IMR-90 (cell line): ENCODE measurements at regions not wholly inside any gene's neighbourhood (a gene's known extent, or its start where the extent isn't known, plus 50 kb on each side); places are given as distances from the start of the nearest gene placed in this dataset.

Source experiments
- ATAC-seq: fragments of 200-7000 bp; cut with Tn5 transposase; 2 replicates; pipeline ENCODE4 v1.9.1; 2020; ENCODE audit warnings: low read depth, mild to moderate bottlenecking, moderate library complexity
- BruUV-seq: library from RNA; stranded (reverse); fragments of 400-500 nt; replicated peaks from 2 replicates; lab custom pipeline; 2021; lab: Mats Ljungman, UMichigan
- CTCF ChIA-PET: fragments of 300-600 bp; formaldehyde crosslinking; extraction: SDS; loops from one replicate; lab custom pipeline; 2021; ENCODE audit warnings: antibody characterized with exemption; lab: Yijun Ruan, JAX
- POLR2A ChIA-PET: fragments of 300-600 bp; sonication (Branson Sonifier 250); formaldehyde crosslinking; loops from one replicate; lab custom pipeline; 2022; ENCODE audit warnings: antibody characterized with exemption; ENCODE audit not compliant: unreplicated experiment; lab: Charles Lee
- DNase-seq: peaks from one replicate; pipeline ENCODE4 v3.0.0; 2013
- H2AFZ ChIP-seq: replicated peaks from 2 replicates; pipeline ENCODE3; 2013; ENCODE audit warnings: low read length, mild to moderate bottlenecking; ENCODE audit not compliant: poor library complexity
- H2AK5ac ChIP-seq: 2 replicates; pipeline ENCODE4 v1.6.1; 2013; ENCODE audit warnings: low read depth, low read length, inconsistent platforms
- H2AK9ac ChIP-seq: replicated peaks from 2 replicates; pipeline ENCODE3; 2013; ENCODE audit warnings: mild to moderate bottlenecking, low read depth, low read length, moderate library complexity; ENCODE audit not compliant: poor library complexity
- H2BK120ac ChIP-seq: 2 replicates; pipeline ENCODE4 v1.6.1; 2013; ENCODE audit warnings: low read depth, low read length, inconsistent platforms
- H2BK15ac ChIP-seq: 3 replicates; pipeline ENCODE4 v1.6.1; 2013; ENCODE audit warnings: low read depth, low read length, inconsistent platforms
- H2BK20ac ChIP-seq: 2 replicates; pipeline ENCODE4 v1.6.1; 2013; ENCODE audit warnings: low read depth, mild to moderate bottlenecking, inconsistent platforms, low read length, moderate library complexity
- H2BK5ac ChIP-seq: 2 replicates; pipeline ENCODE4 v1.6.1; 2013; ENCODE audit warnings: mild to moderate bottlenecking, low read depth, low read length, inconsistent platforms; ENCODE audit not compliant: poor library complexity, severe bottlenecking
- H3K14ac ChIP-seq: replicated peaks from 2 replicates; pipeline ENCODE4 v1.6.1; 2013; ENCODE audit warnings: low read depth, low read length, inconsistent platforms
- H3K18ac ChIP-seq: 2 replicates; pipeline ENCODE4 v1.6.1; 2013; ENCODE audit warnings: low read depth, low read length, control low read depth
- H3K23ac ChIP-seq: 2 replicates; pipeline ENCODE4 v1.6.1; 2013; ENCODE audit warnings: low read depth, low read length, inconsistent platforms
- H3K27ac ChIP-seq: 2 replicates; pipeline ENCODE4 v1.5.1; 2013; ENCODE audit warnings: mild to moderate bottlenecking, control low read depth, low read length; ENCODE audit not compliant: insufficient read depth
- H3K27me3 ChIP-seq: 2 replicates; pipeline ENCODE4 v1.6.1; 2013; ENCODE audit warnings: low read length; ENCODE audit not compliant: control insufficient read depth, insufficient read depth
- H3K36me3 ChIP-seq: 2 replicates; pipeline ENCODE4 v1.6.1; 2013; ENCODE audit warnings: low read length, mixed read lengths; ENCODE audit not compliant: control insufficient read depth, insufficient read depth
- H3K4ac ChIP-seq: 2 replicates; pipeline ENCODE4 v1.6.1; 2013; ENCODE audit warnings: low read depth, low read length, inconsistent platforms
- H3K4me1 ChIP-seq: 2 replicates; pipeline ENCODE4 v1.6.1; 2013; ENCODE audit warnings: low read length, mixed read lengths; ENCODE audit not compliant: control insufficient read depth, insufficient read depth
- H3K4me2 ChIP-seq: 2 replicates; pipeline ENCODE4 v1.6.1; 2013; ENCODE audit warnings: low read depth, mild to moderate bottlenecking, control low read depth, low read length, moderate library complexity
- H3K4me3 ChIP-seq: 2 replicates; pipeline ENCODE4 v1.5.1; 2013; ENCODE audit warnings: low read depth, mild to moderate bottlenecking, control low read depth, low read length, moderate library complexity; ENCODE audit not compliant: insufficient read depth
- H3K56ac ChIP-seq: 2 replicates; pipeline ENCODE4 v1.6.1; 2013; ENCODE audit warnings: low read length, inconsistent platforms; ENCODE audit not compliant: insufficient read depth; ENCODE audit errors: extremely low read depth
- H3K79me1 ChIP-seq, 2 experiments: 2 replicates each; pipeline ENCODE4 v1.6.1; 2013; ENCODE audit warnings: low read length in 2 of 2, inconsistent platforms in 1 of 2, low read depth in 1 of 2
- H3K9ac ChIP-seq: 2 replicates; pipeline ENCODE4 v1.6.1; 2013; ENCODE audit warnings: low read depth, low read length, control low read depth
- H3K9me1 ChIP-seq: 2 replicates; pipeline ENCODE4 v1.6.1; 2013; ENCODE audit warnings: low read length, inconsistent platforms; ENCODE audit not compliant: insufficient read depth
- H3K9me3 ChIP-seq: 2 replicates; pipeline ENCODE4 v1.6.1; 2013; ENCODE audit warnings: low read length; ENCODE audit not compliant: control insufficient read depth, insufficient read depth
- H4K20me1 ChIP-seq: 2 replicates; pipeline ENCODE4 v1.6.1; 2013; ENCODE audit warnings: low read length, inconsistent platforms; ENCODE audit not compliant: insufficient read depth
- H4K5ac ChIP-seq: 2 replicates; pipeline ENCODE4 v1.6.1; 2013; ENCODE audit warnings: mild to moderate bottlenecking, low read depth, low read length, control low read depth
- H4K8ac ChIP-seq, 2 experiments: 2 replicates each; pipeline ENCODE4 v1.6.1; 2013; ENCODE audit warnings: low read depth in 2 of 2, low read length in 2 of 2, control low read depth in 1 of 2, inconsistent platforms in 1 of 2
- H4K91ac ChIP-seq: 2 replicates; pipeline ENCODE4 v1.6.1; 2013; ENCODE audit warnings: low read depth, low read length, inconsistent platforms; ENCODE audit not compliant: insufficient read depth
- CEBPB ChIP-seq: IDR thresholded peaks from 2 replicates; pipeline ENCODE4 v1.6.1; 2012; ENCODE audit warnings: low read depth, low read length, improper control_type of control experiment
- CHD1 ChIP-seq: IDR thresholded peaks from 2 replicates; pipeline ENCODE4 v1.6.1; 2012; ENCODE audit warnings: low read depth, low read length, improper control_type of control experiment
- FOS ChIP-seq: fragments of 150-350 bp; IDR thresholded peaks from 2 replicates; pipeline ENCODE4 v1.6.1; 2016; ENCODE audit warnings: low read depth, low read length
- MAFK ChIP-seq: IDR thresholded peaks from 2 replicates; pipeline ENCODE4 v1.6.1; 2012; ENCODE audit warnings: low read depth, low read length, improper control_type of control experiment
- MAZ ChIP-seq: IDR thresholded peaks from 2 replicates; pipeline ENCODE4 v1.6.1; 2012; ENCODE audit warnings: low read depth, mild to moderate bottlenecking, low read length, improper control_type of control experiment, moderate library complexity, borderline replicate concordance
- POLR2A ChIP-seq: IDR thresholded peaks from 2 replicates; pipeline ENCODE4 v1.6.1; 2012; ENCODE audit warnings: mild to moderate bottlenecking, low read depth, low read length
- RAD21 ChIP-seq: IDR thresholded peaks from 2 replicates; pipeline ENCODE4 v1.6.1; 2012; ENCODE audit warnings: low read length, improper control_type of control experiment
- RCOR1 ChIP-seq: IDR thresholded peaks from 2 replicates; pipeline ENCODE4 v1.6.1; 2012; ENCODE audit warnings: mild to moderate bottlenecking, low read length, improper control_type of control experiment; ENCODE audit not compliant: insufficient replicate concordance
- RFX5 ChIP-seq: IDR thresholded peaks from 2 replicates; pipeline ENCODE4 v1.8.0; 2012; ENCODE audit warnings: low read depth, mild to moderate bottlenecking, low read length, moderate library complexity
- dilution Hi-C: fragments of 300-500 bp; cut with HindIII; formaldehyde crosslinking; loops from one replicate; pipeline ENCODE4 v1.14.3; 2018; ENCODE audit warnings: low sequenced_read_pairs; ENCODE audit not compliant: unreplicated experiment
- in situ Hi-C: fragments of 300-500 bp; cut with MboI; formaldehyde crosslinking; loops from 3 replicates; pipeline ENCODE4 v1.14.3; 2019; ENCODE audit warnings: low sequenced_read_pairs, inconsistent platforms, mixed read lengths
- intact Hi-C: fragments of 100-400 bp; cut with micrococcal nuclease; formaldehyde crosslinking; loops from 2 replicates; pipeline ENCODE4 v1.10.0; 2022
- TF ChIP-seq, protein P1 (sequence below): conservative IDR thresholded peaks from 2 replicates; pipeline ENCODE4 v1.5.1; 2012; ENCODE audit warnings: mild to moderate bottlenecking, low read depth, low read length, improper control_type of control experiment
- TF ChIP-seq, protein P2 (sequence below): fragments of 150-350 bp; IDR thresholded peaks from 2 replicates; pipeline ENCODE4 v1.6.1; 2016; ENCODE audit warnings: low read depth, mild to moderate bottlenecking, low read length, moderate library complexity, borderline replicate concordance
- TF ChIP-seq, protein P3 (sequence below): fragments of 150-350 bp; IDR thresholded peaks from 2 replicates; pipeline ENCODE4 v1.6.1; 2017; ENCODE audit warnings: mild to moderate bottlenecking, antibody characterized with exemption, low read length, low read depth

DNA sequence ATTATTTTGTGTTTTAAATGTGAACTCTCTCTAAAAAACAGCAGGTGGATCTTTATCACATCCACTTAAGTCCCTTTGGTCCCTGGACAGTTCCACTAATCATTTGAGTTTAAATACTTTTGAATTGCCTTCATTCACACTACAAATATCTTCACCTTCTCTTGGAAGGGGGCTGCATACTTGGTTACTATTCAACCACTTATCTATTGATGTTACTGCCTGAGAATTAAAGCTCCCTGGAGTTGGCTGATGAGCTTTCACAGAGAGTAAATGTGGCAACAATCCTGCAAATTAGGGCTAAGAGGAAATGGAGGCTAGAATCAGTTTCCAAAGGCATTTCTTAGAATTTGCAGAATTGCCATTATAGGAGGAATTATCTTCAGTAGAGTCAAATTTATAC is 180.4 kb downstream of the ST8SIA4 start:
- TF ChIP-seq, protein P1, sequence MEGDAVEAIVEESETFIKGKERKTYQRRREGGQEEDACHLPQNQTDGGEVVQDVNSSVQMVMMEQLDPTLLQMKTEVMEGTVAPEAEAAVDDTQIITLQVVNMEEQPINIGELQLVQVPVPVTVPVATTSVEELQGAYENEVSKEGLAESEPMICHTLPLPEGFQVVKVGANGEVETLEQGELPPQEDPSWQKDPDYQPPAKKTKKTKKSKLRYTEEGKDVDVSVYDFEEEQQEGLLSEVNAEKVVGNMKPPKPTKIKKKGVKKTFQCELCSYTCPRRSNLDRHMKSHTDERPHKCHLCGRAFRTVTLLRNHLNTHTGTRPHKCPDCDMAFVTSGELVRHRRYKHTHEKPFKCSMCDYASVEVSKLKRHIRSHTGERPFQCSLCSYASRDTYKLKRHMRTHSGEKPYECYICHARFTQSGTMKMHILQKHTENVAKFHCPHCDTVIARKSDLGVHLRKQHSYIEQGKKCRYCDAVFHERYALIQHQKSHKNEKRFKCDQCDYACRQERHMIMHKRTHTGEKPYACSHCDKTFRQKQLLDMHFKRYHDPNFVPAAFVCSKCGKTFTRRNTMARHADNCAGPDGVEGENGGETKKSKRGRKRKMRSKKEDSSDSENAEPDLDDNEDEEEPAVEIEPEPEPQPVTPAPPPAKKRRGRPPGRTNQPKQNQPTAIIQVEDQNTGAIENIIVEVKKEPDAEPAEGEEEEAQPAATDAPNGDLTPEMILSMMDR = no peak
- TF ChIP-seq RCOR1 = no peak
- no peak for TF ChIP-seq POLR2A
- TF ChIP-seq CEBPB = no peak
- no peak for TF ChIP-seq CHD1
- TF ChIP-seq, protein P2, sequence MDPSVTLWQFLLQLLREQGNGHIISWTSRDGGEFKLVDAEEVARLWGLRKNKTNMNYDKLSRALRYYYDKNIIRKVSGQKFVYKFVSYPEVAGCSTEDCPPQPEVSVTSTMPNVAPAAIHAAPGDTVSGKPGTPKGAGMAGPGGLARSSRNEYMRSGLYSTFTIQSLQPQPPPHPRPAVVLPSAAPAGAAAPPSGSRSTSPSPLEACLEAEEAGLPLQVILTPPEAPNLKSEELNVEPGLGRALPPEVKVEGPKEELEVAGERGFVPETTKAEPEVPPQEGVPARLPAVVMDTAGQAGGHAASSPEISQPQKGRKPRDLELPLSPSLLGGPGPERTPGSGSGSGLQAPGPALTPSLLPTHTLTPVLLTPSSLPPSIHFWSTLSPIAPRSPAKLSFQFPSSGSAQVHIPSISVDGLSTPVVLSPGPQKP = no peak
- no peak for TF ChIP-seq MAFK
- no peak for TF ChIP-seq FOS
- TF ChIP-seq RFX5 = no peak
- no peak for TF ChIP-seq RAD21
- no peak for TF ChIP-seq MAZ
- TF ChIP-seq, protein P3, sequence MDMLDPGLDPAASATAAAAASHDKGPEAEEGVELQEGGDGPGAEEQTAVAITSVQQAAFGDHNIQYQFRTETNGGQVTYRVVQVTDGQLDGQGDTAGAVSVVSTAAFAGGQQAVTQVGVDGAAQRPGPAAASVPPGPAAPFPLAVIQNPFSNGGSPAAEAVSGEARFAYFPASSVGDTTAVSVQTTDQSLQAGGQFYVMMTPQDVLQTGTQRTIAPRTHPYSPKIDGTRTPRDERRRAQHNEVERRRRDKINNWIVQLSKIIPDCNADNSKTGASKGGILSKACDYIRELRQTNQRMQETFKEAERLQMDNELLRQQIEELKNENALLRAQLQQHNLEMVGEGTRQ = no peak
- H4K5ac ChIP-seq = no peak overlapping the region
- intact Hi-C loops (no loop called here), dilution Hi-C loops (no loop called here), in situ Hi-C loops (no loop called here)
- H3K36me3 ChIP-seq = no peaks in the 10 kb centered on the region
- no peak for DNase-seq
- no peak overlapping the region for H3K9ac ChIP-seq
- H3K14ac ChIP-seq = no peak overlapping the region
- no peaks in the 10 kb centered on the region for H4K20me1 ChIP-seq
- H2BK15ac ChIP-seq = no peak overlapping the region
- no peak overlapping the region for H3K4ac ChIP-seq
- H2AFZ ChIP-seq = no peak overlapping the region
- no peaks in the 10 kb centered on the region for H3K9me3 ChIP-seq
- no peaks in the 10 kb centered on the region for H3K9me1 ChIP-seq
- H3K4me2 ChIP-seq = no peak overlapping the region
- BruUV-seq = no TSS peak
- H3K27me3 ChIP-seq = no peaks in the 10 kb centered on the region
- no peak overlapping the region for H3K23ac ChIP-seq
- H2AK5ac ChIP-seq = no peak overlapping the region
- ChIA-PET POLR2A (no interaction called here), CTCF (no interaction called here)
- no peak overlapping the region for H3K56ac ChIP-seq
- no peak overlapping the region for H3K27ac ChIP-seq
- no peak overlapping the region for H4K8ac ChIP-seq
- ATAC-seq = no peak
- H3K79me1 ChIP-seq = no peaks in the 10 kb centered on the region
- no peak overlapping the region for H2BK5ac ChIP-seq
- no peak overlapping the region for H2BK20ac ChIP-seq
- H2AK9ac ChIP-seq = no peak overlapping the region
- H3K4me3 ChIP-seq = no peak overlapping the region
- no peaks in the 10 kb centered on the region for H3K4me1 ChIP-seq
- no peak overlapping the region for H2BK120ac ChIP-seq
- no peak overlapping the region for H3K18ac ChIP-seq
- H4K91ac ChIP-seq = no peak overlapping the region
